Suprapubic skin (tissue), 4 donors: ENCODE measurements at regions not wholly inside any gene's neighbourhood (a gene's known extent, or its start where the extent isn't known, plus 50 kb on each side); places are given as distances from the start of the nearest gene placed in this dataset.
"Not testable (repeated sequence)": the region's sequence is repeated elsewhere in the genome, so short reads cannot be mapped to it uniquely, and the experiment has no call there.

Experiments used
- EP300 ChIP-seq: sonication (generic); formaldehyde crosslinking; IDR thresholded peaks from one replicate; pipeline ENCODE4 v1.6.1; 2017; ENCODE audit warnings: antibody characterized with exemption
- POLR2A ChIP-seq, 2 donors: fragments of 450-650 bp; IDR thresholded peaks; one replicate each; pipeline ENCODE4 v1.6.1; 2017; ENCODE audit warnings: antibody characterized with exemption in 2 of 2, mild to moderate bottlenecking in 2 of 2, moderate library complexity in 2 of 2
- POLR2AphosphoS5 ChIP-seq, 3 donors: sonication (generic); formaldehyde crosslinking; IDR thresholded peaks; one replicate each; pipeline ENCODE4 v1.6.1; 2017; ENCODE audit warnings: antibody characterized with exemption in 3 of 3
- TF ChIP-seq, protein P1 (sequence below), 2 donors: fragments of 200-600 bp in 1 of 2; fragments of 450-650 bp in 1 of 2; sonication (generic) in 1 of 2; IDR thresholded peaks; one replicate each; pipeline ENCODE4 v1.5.1; 2016 to 2019; ENCODE audit warnings: antibody characterized with exemption in 2 of 2, mild to moderate bottlenecking in 1 of 2, moderate library complexity in 1 of 2

DNA sequence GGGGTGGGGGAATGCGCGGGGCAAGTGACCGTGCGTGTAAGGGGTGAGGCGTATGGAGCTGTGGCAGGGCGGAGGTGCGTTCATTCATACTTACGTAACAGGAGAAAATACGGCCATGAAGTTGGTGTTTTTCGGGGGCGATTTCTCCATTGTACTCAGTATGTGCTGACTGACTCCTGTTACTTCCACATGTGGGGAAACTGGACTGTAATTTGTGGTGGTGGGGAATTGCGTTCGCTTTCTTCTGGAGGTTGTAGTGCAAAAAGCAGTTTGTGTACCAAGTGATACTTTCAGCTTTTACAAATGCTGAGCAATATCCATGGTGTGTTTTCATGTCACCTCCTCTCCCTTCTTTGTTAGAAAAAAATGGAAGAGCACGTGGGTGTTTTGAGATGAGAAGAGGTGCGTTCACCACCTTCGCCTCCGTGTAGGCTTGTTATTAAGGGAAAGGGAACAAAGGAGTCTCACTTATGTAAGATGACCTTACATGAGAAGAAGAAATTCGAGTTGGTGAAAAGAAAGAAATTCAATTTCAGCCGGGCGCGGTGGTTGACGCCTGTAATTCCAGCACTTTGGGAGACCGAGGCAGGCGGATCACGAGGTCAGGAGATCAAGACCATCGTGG, 181.1 kb upstream of the NOTCH2NLA start:
- TF ChIP-seq POLR2AphosphoS5 (IDR thresholded peaks at IDR 0.05), result peak in 1 of 3 donors; percentile 53
- TF ChIP-seq, protein P1, sequence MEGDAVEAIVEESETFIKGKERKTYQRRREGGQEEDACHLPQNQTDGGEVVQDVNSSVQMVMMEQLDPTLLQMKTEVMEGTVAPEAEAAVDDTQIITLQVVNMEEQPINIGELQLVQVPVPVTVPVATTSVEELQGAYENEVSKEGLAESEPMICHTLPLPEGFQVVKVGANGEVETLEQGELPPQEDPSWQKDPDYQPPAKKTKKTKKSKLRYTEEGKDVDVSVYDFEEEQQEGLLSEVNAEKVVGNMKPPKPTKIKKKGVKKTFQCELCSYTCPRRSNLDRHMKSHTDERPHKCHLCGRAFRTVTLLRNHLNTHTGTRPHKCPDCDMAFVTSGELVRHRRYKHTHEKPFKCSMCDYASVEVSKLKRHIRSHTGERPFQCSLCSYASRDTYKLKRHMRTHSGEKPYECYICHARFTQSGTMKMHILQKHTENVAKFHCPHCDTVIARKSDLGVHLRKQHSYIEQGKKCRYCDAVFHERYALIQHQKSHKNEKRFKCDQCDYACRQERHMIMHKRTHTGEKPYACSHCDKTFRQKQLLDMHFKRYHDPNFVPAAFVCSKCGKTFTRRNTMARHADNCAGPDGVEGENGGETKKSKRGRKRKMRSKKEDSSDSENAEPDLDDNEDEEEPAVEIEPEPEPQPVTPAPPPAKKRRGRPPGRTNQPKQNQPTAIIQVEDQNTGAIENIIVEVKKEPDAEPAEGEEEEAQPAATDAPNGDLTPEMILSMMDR (IDR thresholded peaks at IDR 0.05), result not testable (repeated sequence)
- peak in 1 of 2 donors; percentile 54 for TF ChIP-seq POLR2A (IDR thresholded peaks at IDR 0.05)
- not testable (repeated sequence) for TF ChIP-seq EP300
